Esophagus squamous epithelium (tissue), 4 donors: ENCODE measurements at regions not wholly inside any gene's neighbourhood (a gene's known extent, or its start where the extent isn't known, plus 50 kb on each side); places are given as distances from the start of the nearest gene placed in this dataset.

Experiments used
- CTCF ChIP-seq, 6 experiments: fragments of 450-650 bp in 4 of 6; fragments of 200-600 bp in 2 of 6; sonication (generic) in 2 of 6; IDR thresholded peaks; one replicate each; pipeline ENCODE4 v1.5.1; 2016 to 2019; ENCODE audit warnings: antibody characterized with exemption in 6 of 6, mild to moderate bottlenecking in 4 of 6, moderate library complexity in 4 of 6
- POLR2A ChIP-seq, 4 donors: fragments of 450-650 bp; IDR thresholded peaks; one replicate each; pipeline ENCODE4 v1.6.1; 2017; ENCODE audit warnings: antibody characterized with exemption in 4 of 4, mild to moderate bottlenecking in 4 of 4, moderate library complexity in 3 of 4

GRCh38 chr12:74719447-74719846 is 181.8 kb downstream of the ATXN7L3B start:
- TF ChIP-seq CTCF (IDR thresholded peaks at IDR 0.05) (no peak), POLR2A (IDR thresholded peaks at IDR 0.05) (no peak)
